ENCODE measurements at regions not wholly inside any gene's neighbourhood (a gene's known extent, or its start where the extent isn't known, plus 50 kb on each side); places are given as distances from the start of the nearest gene placed in this dataset.

DNA sequence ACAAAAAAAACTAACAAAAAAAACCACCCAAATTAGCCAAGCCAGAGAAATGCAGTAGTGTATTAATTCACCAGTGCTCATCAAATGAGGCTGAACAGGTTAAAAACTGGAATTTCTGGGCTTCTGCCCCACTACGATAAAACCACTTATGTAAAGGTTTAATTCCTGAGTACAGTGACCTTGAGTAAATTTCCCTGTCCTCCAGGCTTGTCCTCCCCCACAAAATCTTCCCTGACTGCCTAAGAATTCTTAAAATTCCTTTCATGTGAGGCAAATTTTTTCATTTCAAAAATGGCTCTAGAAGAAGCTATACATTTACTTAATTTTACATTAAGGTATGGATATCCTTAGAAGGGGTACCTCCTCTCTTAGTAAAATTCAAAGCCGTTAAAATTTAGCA lies 80.1 kb upstream of the ID4 start:
- Mint-ChIP-seq H3K4me3 (ENCODE audit: unreplicated experiment) (no peak overlapping the region), H3K36me3 (ENCODE audit: low read depth) (peaks cover 2% of the 10 kb centered on the region), H3K9me3 (ENCODE audit: low read depth) (no peaks in the 10 kb centered on the region), H3K27ac (ENCODE audit: unreplicated experiment) (peak overlapping the region; percentile 85), H3K4me1 (ENCODE audit: low read depth) (peaks cover 27% of the 10 kb centered on the region), H3K27me3 (ENCODE audit: low read depth) (no peaks in the 10 kb centered on the region)
- TF ChIP-seq, protein P1, sequence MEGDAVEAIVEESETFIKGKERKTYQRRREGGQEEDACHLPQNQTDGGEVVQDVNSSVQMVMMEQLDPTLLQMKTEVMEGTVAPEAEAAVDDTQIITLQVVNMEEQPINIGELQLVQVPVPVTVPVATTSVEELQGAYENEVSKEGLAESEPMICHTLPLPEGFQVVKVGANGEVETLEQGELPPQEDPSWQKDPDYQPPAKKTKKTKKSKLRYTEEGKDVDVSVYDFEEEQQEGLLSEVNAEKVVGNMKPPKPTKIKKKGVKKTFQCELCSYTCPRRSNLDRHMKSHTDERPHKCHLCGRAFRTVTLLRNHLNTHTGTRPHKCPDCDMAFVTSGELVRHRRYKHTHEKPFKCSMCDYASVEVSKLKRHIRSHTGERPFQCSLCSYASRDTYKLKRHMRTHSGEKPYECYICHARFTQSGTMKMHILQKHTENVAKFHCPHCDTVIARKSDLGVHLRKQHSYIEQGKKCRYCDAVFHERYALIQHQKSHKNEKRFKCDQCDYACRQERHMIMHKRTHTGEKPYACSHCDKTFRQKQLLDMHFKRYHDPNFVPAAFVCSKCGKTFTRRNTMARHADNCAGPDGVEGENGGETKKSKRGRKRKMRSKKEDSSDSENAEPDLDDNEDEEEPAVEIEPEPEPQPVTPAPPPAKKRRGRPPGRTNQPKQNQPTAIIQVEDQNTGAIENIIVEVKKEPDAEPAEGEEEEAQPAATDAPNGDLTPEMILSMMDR (IDR thresholded peaks at IDR 0.05), result no peak
- no peak for DNase-seq (ENCODE audit: low spot score)

DNA sequence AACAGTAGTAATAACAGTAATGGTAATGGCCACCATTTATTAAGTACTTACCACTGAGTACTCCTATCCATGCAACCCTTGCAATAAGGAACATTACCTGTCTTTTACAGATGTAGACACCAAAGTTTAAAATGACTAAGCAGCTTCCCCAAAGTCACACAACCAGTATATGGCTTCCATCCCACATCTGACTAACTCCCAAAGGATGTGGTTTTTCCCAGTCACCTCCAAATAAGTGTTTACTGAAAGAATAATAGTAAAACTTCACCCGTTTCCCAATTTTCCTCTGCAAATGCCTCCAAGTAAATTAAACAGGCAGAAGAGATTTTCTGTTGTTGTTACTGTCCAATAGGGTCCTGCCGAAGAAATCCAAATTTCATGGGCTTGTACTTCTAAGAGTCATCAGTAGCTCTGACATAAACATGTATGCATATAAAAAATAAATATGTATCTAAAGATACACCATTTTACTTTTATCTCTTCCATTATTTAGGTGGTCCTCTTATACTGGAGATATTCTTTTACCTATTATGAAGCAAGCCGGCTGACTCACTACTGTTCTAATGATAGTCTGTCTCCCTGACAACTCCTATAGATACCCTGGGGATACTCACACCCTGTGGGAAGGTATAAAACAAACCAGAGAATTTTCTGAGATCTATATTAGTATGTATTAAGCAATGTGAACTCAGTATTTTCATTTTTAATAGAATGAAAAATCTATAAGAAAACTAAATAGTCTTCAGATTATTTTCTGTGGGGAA lies 77.9 kb upstream of the ID4 start:
- H3K36me3 Mint-ChIP-seq (ENCODE audit: low read depth), result peaks cover 2% of the 10 kb centered on the region
- H3K9me3 Mint-ChIP-seq (ENCODE audit: low read depth), result peaks cover 1% of the 10 kb centered on the region
- no peak overlapping the region for H3K4me3 Mint-ChIP-seq (ENCODE audit: unreplicated experiment)
- peaks cover 27% of the 10 kb centered on the region for H3K4me1 Mint-ChIP-seq (ENCODE audit: low read depth)
- DNase-seq (ENCODE audit: low spot score), result no peak
- H3K27ac Mint-ChIP-seq (ENCODE audit: unreplicated experiment), result peak overlapping the region; percentile 23
- TF ChIP-seq, protein P1 (IDR thresholded peaks at IDR 0.05), result no peak
- no peaks in the 10 kb centered on the region for H3K27me3 Mint-ChIP-seq (ENCODE audit: low read depth)

DNA sequence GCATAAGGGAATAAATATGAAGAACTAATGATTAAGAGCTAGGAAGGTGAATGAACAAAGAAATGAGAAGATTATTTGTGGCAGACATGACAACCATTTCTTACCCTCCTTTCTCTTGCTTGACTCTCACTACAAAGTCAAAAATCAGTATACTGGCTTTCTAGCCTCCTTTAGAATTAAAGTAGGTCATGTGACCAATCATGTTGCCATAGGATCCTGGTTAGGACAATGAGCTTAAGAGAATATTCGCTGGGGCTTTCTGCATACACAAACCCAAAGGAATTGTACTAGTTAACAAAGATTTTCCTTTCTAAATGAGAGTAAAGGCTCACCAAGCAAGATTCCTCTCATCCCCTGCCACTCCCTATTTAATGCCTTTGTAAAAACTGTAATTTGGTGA lies 76.0 kb upstream of the ID4 start:
- no peak overlapping the region for H3K27ac Mint-ChIP-seq (ENCODE audit: unreplicated experiment)
- H3K4me1 Mint-ChIP-seq (ENCODE audit: low read depth), result peaks cover 27% of the 10 kb centered on the region
- TF ChIP-seq, protein P1 (IDR thresholded peaks at IDR 0.05), result no peak
- DNase-seq (ENCODE audit: low spot score), result no peak
- H3K27me3 Mint-ChIP-seq (ENCODE audit: low read depth), result no peaks in the 10 kb centered on the region
- no peak overlapping the region for H3K4me3 Mint-ChIP-seq (ENCODE audit: unreplicated experiment)
- peaks cover 2% of the 10 kb centered on the region for H3K36me3 Mint-ChIP-seq (ENCODE audit: low read depth)
- peaks cover 3% of the 10 kb centered on the region for H3K9me3 Mint-ChIP-seq (ENCODE audit: low read depth)

DNA sequence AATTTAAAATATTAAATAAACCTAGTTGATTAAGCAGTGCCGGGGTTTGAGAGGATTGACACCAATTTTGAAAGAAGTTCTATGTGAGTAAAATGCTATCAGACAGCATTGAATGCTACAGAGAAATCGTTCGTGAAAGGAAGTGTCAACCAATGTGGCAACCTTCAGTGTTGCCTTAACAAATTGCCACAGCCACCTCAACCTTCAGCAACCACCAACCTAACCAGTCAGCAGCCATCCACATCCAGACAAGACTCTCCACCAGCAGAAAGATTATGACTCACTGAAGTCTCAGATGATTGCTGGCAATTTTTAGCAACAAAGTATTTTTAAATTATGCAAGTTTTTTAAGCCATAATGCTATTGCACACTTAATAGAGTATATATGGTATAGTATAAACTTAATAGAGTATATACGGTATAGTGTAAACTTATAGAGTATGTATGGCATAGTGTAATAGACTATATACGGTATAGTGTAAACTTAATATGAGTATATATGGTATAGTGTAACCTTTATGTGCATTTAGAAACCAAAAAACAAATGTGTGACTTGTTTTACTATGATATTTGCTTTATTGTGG lies 65.3 kb upstream of the ID4 start:
- TF ChIP-seq, protein P1 (IDR thresholded peaks at IDR 0.05), result no peak
- no peak for DNase-seq (ENCODE audit: low spot score)
- no peak overlapping the region for H3K4me3 Mint-ChIP-seq (ENCODE audit: unreplicated experiment)
- H3K36me3 Mint-ChIP-seq (ENCODE audit: low read depth), result no peaks in the 10 kb centered on the region
- H3K27ac Mint-ChIP-seq (ENCODE audit: unreplicated experiment), result no peak overlapping the region
- H3K9me3 Mint-ChIP-seq (ENCODE audit: low read depth), result no peaks in the 10 kb centered on the region
- H3K27me3 Mint-ChIP-seq (ENCODE audit: low read depth), result no peaks in the 10 kb centered on the region
- H3K4me1 Mint-ChIP-seq (ENCODE audit: low read depth), result peaks cover 4% of the 10 kb centered on the region

DNA sequence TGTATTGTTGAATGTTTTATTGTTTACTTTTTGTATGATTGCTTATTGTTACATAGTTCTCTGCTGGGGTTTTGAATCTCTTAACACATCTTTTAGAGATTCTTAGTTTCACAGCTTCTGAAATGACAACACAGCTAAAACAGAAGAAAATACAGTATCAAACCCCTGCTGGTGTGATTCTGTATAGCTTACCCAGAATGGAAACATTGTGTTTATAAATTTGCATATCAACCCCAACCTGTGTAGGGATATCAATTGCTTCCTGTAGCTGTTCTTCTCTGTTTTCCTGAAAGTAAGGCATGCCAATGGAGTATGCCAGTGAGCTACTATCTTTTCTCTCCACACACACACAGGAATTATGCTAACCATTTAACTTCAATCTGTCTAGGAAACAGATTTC lies 64.3 kb upstream of the ID4 start:
- peaks cover 4% of the 10 kb centered on the region for H3K4me1 Mint-ChIP-seq (ENCODE audit: low read depth)
- H3K27me3 Mint-ChIP-seq (ENCODE audit: low read depth), result no peaks in the 10 kb centered on the region
- TF ChIP-seq, protein P1 (IDR thresholded peaks at IDR 0.05), result peak; percentile 42
- no peaks in the 10 kb centered on the region for H3K9me3 Mint-ChIP-seq (ENCODE audit: low read depth)
- H3K27ac Mint-ChIP-seq (ENCODE audit: unreplicated experiment), result no peak overlapping the region
- no peaks in the 10 kb centered on the region for H3K36me3 Mint-ChIP-seq (ENCODE audit: low read depth)
- no peak for DNase-seq (ENCODE audit: low spot score)
- H3K4me3 Mint-ChIP-seq (ENCODE audit: unreplicated experiment), result no peak overlapping the region
